Kidney (tissue), 13 donors: ENCODE measurements at regions not wholly inside any gene's neighbourhood (a gene's known extent, or its start where the extent isn't known, plus 50 kb on each side); places are given as distances from the start of the nearest gene placed in this dataset.

Experiments used
- DNase-seq, 5 donors: peaks; one replicate each; pipeline ENCODE4 v3.0.0-alpha.2; 2013 to 2020
- FAIRE-seq: peaks from 2 replicates; lab custom pipeline; 2012; peaks lifted over from hg19 to GRCh38; lab: Jason Lieb, UNC
- H3K27ac ChIP-seq, 2 donors: one replicate each; pipeline ENCODE4 v1.7.0; 2013; ENCODE audit warnings: low read depth in 2 of 2, low read length in 2 of 2, inconsistent platforms in 1 of 2
- H3K27me3 ChIP-seq: one replicate; pipeline ENCODE4 v1.7.1; 2013; ENCODE audit warnings: low read length, inconsistent platforms; ENCODE audit not compliant: control insufficient read depth, insufficient read depth
- H3K36me3 ChIP-seq, 3 donors: one replicate each; pipeline versions ENCODE4 v1.7.0 to v1.7.1; 2013; ENCODE audit warnings: low read length in 3 of 3, control low read depth in 1 of 3, inconsistent platforms in 1 of 3; ENCODE audit not compliant: insufficient read depth in 3 of 3, control insufficient read depth in 2 of 3
- H3K4me1 ChIP-seq, 3 donors: one replicate each; pipeline versions ENCODE4 v1.7.0 to v1.7.1; 2013; ENCODE audit warnings: low read length in 3 of 3, inconsistent platforms in 1 of 3, low read depth in 1 of 3; ENCODE audit not compliant: control insufficient read depth in 2 of 3, insufficient read depth in 2 of 3
- H3K4me3 ChIP-seq, 3 donors: one replicate each; pipeline versions ENCODE4 v1.7.0 to v1.8.1; 2013; ENCODE audit warnings: low read length in 3 of 3, control low read depth in 1 of 3, inconsistent platforms in 1 of 3
- H3K9ac ChIP-seq, 3 donors: one replicate each; pipeline versions ENCODE4 v1.7.0 to v1.7.1; 2013; ENCODE audit warnings: low read length in 3 of 3, control low read depth in 1 of 3, inconsistent platforms in 1 of 3
- H3K9me3 ChIP-seq, 3 donors: one replicate each; pipeline versions ENCODE4 v1.7.0 to v1.7.1; 2013; ENCODE audit warnings: low read length in 3 of 3, control low read depth in 1 of 3, inconsistent platforms in 1 of 3; ENCODE audit not compliant: control insufficient read depth in 2 of 3, insufficient read depth in 1 of 3
- intact Hi-C: fragments of 100-400 bp; cut with DNase I; formaldehyde crosslinking; loops from one replicate; pipeline ENCODE4 v1.11.1; 2022
- TF ChIP-seq, protein P1 (sequence below): IDR thresholded peaks from 3 replicates; pipeline ENCODE4 v1.5.1; 2012; ENCODE audit warnings: mild to moderate bottlenecking, moderate library complexity, borderline replicate concordance; ENCODE audit not compliant: insufficient read depth; ENCODE audit errors: extremely low read depth
- donor health status: control.
- donor health status: control.
- donor health status: control.
- donor health status: control.
- donor health status: control.
- donor health status: DM: yes; HTN: yes; CAD: no.
- donor health status: Normal renal cell carcinoma (clear cell type).

GRCh38 chr16:80198311-80199299, 342.2 kb upstream of the DYNLRB2 start:
- no peaks in the 10 kb centered on the region for H3K4me1 ChIP-seq
- no peak for FAIRE-seq
- no peaks in the 10 kb centered on the region for H3K9me3 ChIP-seq
- peak in 2 of 5 donors; percentile 39 to 72 for DNase-seq
- H3K9ac ChIP-seq, result no peak overlapping the region
- intact Hi-C loops, result no loop called here
- TF ChIP-seq, protein P1, sequence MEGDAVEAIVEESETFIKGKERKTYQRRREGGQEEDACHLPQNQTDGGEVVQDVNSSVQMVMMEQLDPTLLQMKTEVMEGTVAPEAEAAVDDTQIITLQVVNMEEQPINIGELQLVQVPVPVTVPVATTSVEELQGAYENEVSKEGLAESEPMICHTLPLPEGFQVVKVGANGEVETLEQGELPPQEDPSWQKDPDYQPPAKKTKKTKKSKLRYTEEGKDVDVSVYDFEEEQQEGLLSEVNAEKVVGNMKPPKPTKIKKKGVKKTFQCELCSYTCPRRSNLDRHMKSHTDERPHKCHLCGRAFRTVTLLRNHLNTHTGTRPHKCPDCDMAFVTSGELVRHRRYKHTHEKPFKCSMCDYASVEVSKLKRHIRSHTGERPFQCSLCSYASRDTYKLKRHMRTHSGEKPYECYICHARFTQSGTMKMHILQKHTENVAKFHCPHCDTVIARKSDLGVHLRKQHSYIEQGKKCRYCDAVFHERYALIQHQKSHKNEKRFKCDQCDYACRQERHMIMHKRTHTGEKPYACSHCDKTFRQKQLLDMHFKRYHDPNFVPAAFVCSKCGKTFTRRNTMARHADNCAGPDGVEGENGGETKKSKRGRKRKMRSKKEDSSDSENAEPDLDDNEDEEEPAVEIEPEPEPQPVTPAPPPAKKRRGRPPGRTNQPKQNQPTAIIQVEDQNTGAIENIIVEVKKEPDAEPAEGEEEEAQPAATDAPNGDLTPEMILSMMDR, result no peak
- H3K4me3 ChIP-seq, result no peak overlapping the region
- no peak overlapping the region for H3K27ac ChIP-seq
- H3K27me3 ChIP-seq, result no peaks in the 10 kb centered on the region
- no peaks in the 10 kb centered on the region for H3K36me3 ChIP-seq

DNA sequence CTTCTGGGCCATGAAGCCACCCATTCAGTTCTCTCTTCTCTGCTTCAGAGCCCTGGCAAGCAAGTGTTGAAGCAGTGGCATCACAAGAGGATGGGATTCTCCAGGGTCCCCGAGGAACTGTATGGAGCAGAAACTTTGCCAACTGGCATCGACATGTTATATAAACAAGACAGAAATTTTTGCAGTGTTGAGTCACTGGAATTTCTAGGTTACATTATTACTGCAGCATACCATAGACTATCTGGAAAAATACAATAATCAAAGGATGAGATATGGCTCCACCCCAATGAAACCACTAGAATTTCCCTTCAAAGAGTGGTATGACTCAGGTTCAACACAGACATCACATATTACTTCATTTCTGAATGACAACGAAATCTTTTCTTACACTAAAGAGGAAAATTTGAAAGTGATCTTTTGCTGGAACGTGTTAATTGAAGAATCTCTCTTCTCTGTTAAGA, 343.0 kb upstream of the DYNLRB2 start:
- DNase-seq, result no peak
- intact Hi-C loops, result no loop called here

GRCh38 chr16:80191928-80192327, 348.9 kb upstream of the DYNLRB2 start:
- H3K9me3 ChIP-seq, result no peaks in the 10 kb centered on the region
- no peak overlapping the region for H3K4me3 ChIP-seq
- DNase-seq, result no peak
- no peak overlapping the region for H3K9ac ChIP-seq
- intact Hi-C loops, result no loop called here
- FAIRE-seq, result no peak
- no peaks in the 10 kb centered on the region for H3K4me1 ChIP-seq
- H3K27me3 ChIP-seq, result no peaks in the 10 kb centered on the region
- no peak overlapping the region for H3K27ac ChIP-seq
- TF ChIP-seq, protein P1, result no peak
- H3K36me3 ChIP-seq, result no peaks in the 10 kb centered on the region

More for the DNA sequence above, 343.0 kb upstream of the DYNLRB2 start:
- no peak overlapping the region for H3K4me3 ChIP-seq
- TF ChIP-seq, protein P1, result no peak
- no peak for FAIRE-seq
- no peaks in the 10 kb centered on the region for H3K9me3 ChIP-seq
- H3K27ac ChIP-seq, result no peak overlapping the region
- no peak overlapping the region for H3K9ac ChIP-seq
- H3K27me3 ChIP-seq, result no peaks in the 10 kb centered on the region
- H3K36me3 ChIP-seq, result no peaks in the 10 kb centered on the region
- no peaks in the 10 kb centered on the region for H3K4me1 ChIP-seq
